NCI-H1048 (cell line): ENCODE measurements at regions not wholly inside any gene's neighbourhood (a gene's known extent, or its start where the extent isn't known, plus 50 kb on each side); places are given as distances from the start of the nearest gene placed in this dataset.
"Not testable (repeated sequence)": the region's sequence is repeated elsewhere in the genome, so short reads cannot be mapped to it uniquely, and the experiment has no call there.

Experiments used
- DNase-seq: peaks from one replicate; lab custom pipeline; 2025; lab: John Stamatoyannopoulos, UW

- DNase-seq, result no peak
Observed at GRCh38 chr10:3571310-3571825, 213.6 kb downstream of the KLF6 start.

- DNase-seq, result no peak
Observed at GRCh38 chr10:3570855-3571266, 214.1 kb downstream of the KLF6 start.

- DNase-seq, result no peak
Observed at GRCh38 chr10:3570131-3570729, 214.8 kb downstream of the KLF6 start.

GRCh38 chr10:3568983-3569382, 216.0 kb downstream of the KLF6 start:
- no peak for DNase-seq

- DNase-seq, result no peak
Observed at GRCh38 chr10:3568392-3568791, 216.6 kb downstream of the KLF6 start.

GRCh38 chr10:3567291-3567963, 217.6 kb downstream of the KLF6 start:
- no peak for DNase-seq

GRCh38 chr10:3566627-3567026, 218.4 kb downstream of the KLF6 start:
- no peak for DNase-seq

- DNase-seq, result no peak
Observed at GRCh38 chr10:3564346-3565002, 220.5 kb downstream of the KLF6 start.

GRCh38 chr10:3563298-3563697, 221.7 kb downstream of the KLF6 start:
- no peak for DNase-seq

GRCh38 chr10:3560628-3561027, 224.4 kb downstream of the KLF6 start:
- not testable (repeated sequence) for DNase-seq

GRCh38 chr10:3559527-3559926, 225.5 kb downstream of the KLF6 start:
- no peak for DNase-seq

GRCh38 chr10:3559011-3559410, 226.0 kb downstream of the KLF6 start:
- DNase-seq, result no peak

GRCh38 chr10:3556191-3557017, 228.6 kb downstream of the KLF6 start:
- not testable (repeated sequence) for DNase-seq

GRCh38 chr10:3554121-3554522, 230.9 kb downstream of the KLF6 start:
- DNase-seq, result no peak

- no peak for DNase-seq
Observed at GRCh38 chr10:3552281-3552680, 232.7 kb downstream of the KLF6 start.

GRCh38 chr10:3551761-3552160, 233.2 kb downstream of the KLF6 start:
- no peak for DNase-seq

GRCh38 chr10:3549118-3549517, 235.9 kb downstream of the KLF6 start:
- no peak for DNase-seq

- DNase-seq, result no peak
Observed at GRCh38 chr10:3548702-3549101, 236.3 kb downstream of the KLF6 start.

GRCh38 chr10:3548076-3548475, 236.9 kb downstream of the KLF6 start:
- DNase-seq, result no peak

- no peak for DNase-seq
Observed at GRCh38 chr10:3544561-3544960, 240.4 kb downstream of the KLF6 start.

- no peak for DNase-seq
Observed at GRCh38 chr10:3542185-3542611, 242.8 kb downstream of the KLF6 start.

- DNase-seq, result no peak
Observed at GRCh38 chr10:3539696-3540383, 245.2 kb downstream of the KLF6 start.
